ENCODE measurements at regions not wholly inside any gene's neighbourhood (a gene's known extent, or its start where the extent isn't known, plus 50 kb on each side); places are given as distances from the start of the nearest gene placed in this dataset.
"Not testable (repeated sequence)": the region's sequence is repeated elsewhere in the genome, so short reads cannot be mapped to it uniquely, and the experiment has no call there.

GRCh38 chr3:153567011-153567410, 405.0 kb downstream of the RAP2B start:
- ChIA-PET POLR2A (interaction anchor here (0.6 to 1.1 kb wide), 2 partner anchors 71 to 73 kb away, joined by 3 read pairs; no protein-coding TSS in a partner anchor), CTCF (ENCODE audit: unreplicated experiment) (no interaction called here)
- H3K36me3 ChIP-seq (ENCODE audit: insufficient read depth, low read length): no peaks in the 10 kb centered on the region; the same call in 1 of the 2 replicates
- no peaks in the 10 kb centered on the region for H3K4me1 ChIP-seq (ENCODE audit: insufficient read depth, low read length, poor library complexity, severe bottlenecking)
- no peak for TF ChIP-seq CTCF (conservative IDR thresholded peaks at IDR 0.05; ENCODE audit: low read length)
- TF ChIP-seq EZH2phosphoT487 (IDR thresholded peaks at IDR 0.05; ENCODE audit: borderline replicate concordance, low read depth, low read length): no peak
- no peak overlapping the region for H3K4me2 ChIP-seq (ENCODE audit: low read length)
- BruUV-seq (replicated peaks): no TSS peak
- H3K79me2 ChIP-seq (ENCODE audit: insufficient read depth, low read depth, low read length): no peaks in the 10 kb centered on the region
- H3K9me3 ChIP-seq (ENCODE audit: low read length): peaks cover 20% of the 10 kb centered on the region
- H3K27ac ChIP-seq (ENCODE audit: low read depth, low read length, poor library complexity, severe bottlenecking): no peak overlapping the region
- no peak overlapping the region for H3K4me3 ChIP-seq (ENCODE audit: low read depth, low read length, poor library complexity, severe bottlenecking)
- no peak for DNase-seq (ENCODE audit: low spot score)
- no peaks in the 10 kb centered on the region for H3K9me2 ChIP-seq (ENCODE audit: insufficient read depth, low read length)
- H2AFZ ChIP-seq (ENCODE audit: low read length): no peak overlapping the region
- intact Hi-C loops (cut with micrococcal nuclease; ENCODE audit: unreplicated experiment): no loop called here
- no peaks in the 10 kb centered on the region for H4K20me1 ChIP-seq (ENCODE audit: insufficient read depth, low read length)

- H3K9me3 ChIP-seq (ENCODE audit: low read length): peaks cover 20% of the 10 kb centered on the region
- no peaks in the 10 kb centered on the region for H3K79me2 ChIP-seq (ENCODE audit: insufficient read depth, low read depth, low read length)
- H4K20me1 ChIP-seq (ENCODE audit: insufficient read depth, low read length): no peaks in the 10 kb centered on the region
- H3K4me1 ChIP-seq (ENCODE audit: insufficient read depth, low read length, poor library complexity, severe bottlenecking): no peaks in the 10 kb centered on the region
- no peak overlapping the region for H3K4me3 ChIP-seq (ENCODE audit: low read depth, low read length, poor library complexity, severe bottlenecking)
- POLR2A ChIA-PET: interaction anchor here (0.6 to 1.1 kb wide), 2 partner anchors 72 to 188 kb away, joined by 3 read pairs; no protein-coding TSS in a partner anchor
- TF ChIP-seq CTCF (conservative IDR thresholded peaks at IDR 0.05; ENCODE audit: low read length) (no peak), EZH2phosphoT487 (IDR thresholded peaks at IDR 0.05; ENCODE audit: borderline replicate concordance, low read depth, low read length) (no peak)
- no peaks in the 10 kb centered on the region for H3K36me3 ChIP-seq (ENCODE audit: insufficient read depth, low read length)
- no peak overlapping the region for H2AFZ ChIP-seq (ENCODE audit: low read length)
- no TSS peak for BruUV-seq (replicated peaks)
- no peak overlapping the region for H3K4me2 ChIP-seq (ENCODE audit: low read length)
- DNase-seq (ENCODE audit: low spot score): no peak
- H3K27ac ChIP-seq (ENCODE audit: low read depth, low read length, poor library complexity, severe bottlenecking): no peak overlapping the region
- intact Hi-C loops (cut with micrococcal nuclease; ENCODE audit: unreplicated experiment): no loop called here
- CTCF ChIA-PET (ENCODE audit: unreplicated experiment): no interaction called here
- H3K9me2 ChIP-seq (ENCODE audit: insufficient read depth, low read length): no peaks in the 10 kb centered on the region
These were observed 405.5 kb downstream of the RAP2B start for GRCh38 chr3:153567556-153567955.

GRCh38 chr3:153570481-153570880, 408.5 kb downstream of the RAP2B start:
- POLR2A ChIA-PET: interaction anchor here (0.8 kb wide), 1 partner anchor 31 kb away, joined by 4 read pairs; no protein-coding TSS in a partner anchor
- DNase-seq (ENCODE audit: low spot score); H3K4me1 ChIP-seq (ENCODE audit: insufficient read depth, low read length, poor library complexity, severe bottlenecking); H4K20me1 ChIP-seq (ENCODE audit: insufficient read depth, low read length); H3K79me2 ChIP-seq (ENCODE audit: insufficient read depth, low read depth, low read length); CTCF ChIA-PET (ENCODE audit: unreplicated experiment); H2AFZ ChIP-seq (ENCODE audit: low read length); H3K36me3 ChIP-seq (ENCODE audit: insufficient read depth, low read length); H3K27ac ChIP-seq (ENCODE audit: low read depth, low read length, poor library complexity, severe bottlenecking); H3K9me2 ChIP-seq (ENCODE audit: insufficient read depth, low read length); BruUV-seq (replicated peaks); intact Hi-C loops (cut with micrococcal nuclease; ENCODE audit: unreplicated experiment); H3K9me3 ChIP-seq (ENCODE audit: low read length); H3K4me2 ChIP-seq (ENCODE audit: low read length); H3K4me3 ChIP-seq (ENCODE audit: low read depth, low read length, poor library complexity, severe bottlenecking): not testable (repeated sequence)
